ENCODE measurements at regions not wholly inside any gene's neighbourhood (a gene's known extent, or its start where the extent isn't known, plus 50 kb on each side); places are given as distances from the start of the nearest gene placed in this dataset.

- no peak for DNase-seq (ENCODE audit: low read depth)
Observed at GRCh38 chr10:130230036-130230435, 93.8 kb downstream of the GLRX3 start.

GRCh38 chr10:130230611-130231010 is 94.4 kb downstream of the GLRX3 start:
- DNase-seq (ENCODE audit: low read depth): no peak

- DNase-seq (ENCODE audit: low read depth): no peak
Observed at GRCh38 chr10:130231251-130231741, 95.1 kb downstream of the GLRX3 start.

GRCh38 chr10:130232166-130233034 is 96.2 kb downstream of the GLRX3 start:
- no peak for DNase-seq (ENCODE audit: low read depth)

GRCh38 chr10:130233035-130233360 is 96.8 kb downstream of the GLRX3 start:
- no peak for DNase-seq (ENCODE audit: low read depth)

- no peak for DNase-seq (ENCODE audit: low read depth)
Observed at GRCh38 chr10:130233426-130233825, 97.2 kb downstream of the GLRX3 start.

GRCh38 chr10:130234171-130234965 is 98.2 kb downstream of the GLRX3 start:
- no peak for DNase-seq (ENCODE audit: low read depth)

GRCh38 chr10:130236711-130237110 is 100.5 kb downstream of the GLRX3 start:
- DNase-seq (ENCODE audit: low read depth): no peak

- DNase-seq (ENCODE audit: low read depth): no peak
Observed at GRCh38 chr10:130240409-130240808, 104.2 kb downstream of the GLRX3 start.

- DNase-seq (ENCODE audit: low read depth): no peak
Observed at GRCh38 chr10:130242513-130242912, 106.3 kb downstream of the GLRX3 start.

GRCh38 chr10:130243015-130243414 is 106.8 kb downstream of the GLRX3 start:
- no peak for DNase-seq (ENCODE audit: low read depth)

- DNase-seq (ENCODE audit: low read depth): no peak
Observed at GRCh38 chr10:130244031-130244927, 108.1 kb downstream of the GLRX3 start.

- no peak for DNase-seq (ENCODE audit: low read depth)
Observed at GRCh38 chr10:130244928-130245495, 108.8 kb downstream of the GLRX3 start.

GRCh38 chr10:130246113-130246512 is 109.9 kb downstream of the GLRX3 start:
- no peak for DNase-seq (ENCODE audit: low read depth)

- no peak for DNase-seq (ENCODE audit: low read depth)
Observed at GRCh38 chr10:130250127-130250526, 113.9 kb downstream of the GLRX3 start.

- no peak for DNase-seq (ENCODE audit: low read depth)
Observed at GRCh38 chr10:130251766-130252165, 115.6 kb downstream of the GLRX3 start.

- DNase-seq (ENCODE audit: low read depth): no peak
Observed at GRCh38 chr10:130254243-130254642, 118.1 kb downstream of the GLRX3 start.

- DNase-seq (ENCODE audit: low read depth): no peak
Observed at GRCh38 chr10:130254662-130255061, 118.5 kb downstream of the GLRX3 start.

GRCh38 chr10:130255777-130256176 is 119.6 kb downstream of the GLRX3 start:
- DNase-seq (ENCODE audit: low read depth): no peak

GRCh38 chr10:130257897-130258296 is 121.7 kb downstream of the GLRX3 start:
- DNase-seq (ENCODE audit: low read depth): no peak

GRCh38 chr10:130259380-130259779 is 123.2 kb downstream of the GLRX3 start:
- no peak for DNase-seq (ENCODE audit: low read depth)

GRCh38 chr10:130261306-130261705 is 125.1 kb downstream of the GLRX3 start:
- no peak for DNase-seq (ENCODE audit: low read depth)

Data from fibroblast of gingiva (primary cell).